ENCODE measurements at regions not wholly inside any gene's neighbourhood (a gene's known extent, or its start where the extent isn't known, plus 50 kb on each side); places are given as distances from the start of the nearest gene placed in this dataset.

DNA sequence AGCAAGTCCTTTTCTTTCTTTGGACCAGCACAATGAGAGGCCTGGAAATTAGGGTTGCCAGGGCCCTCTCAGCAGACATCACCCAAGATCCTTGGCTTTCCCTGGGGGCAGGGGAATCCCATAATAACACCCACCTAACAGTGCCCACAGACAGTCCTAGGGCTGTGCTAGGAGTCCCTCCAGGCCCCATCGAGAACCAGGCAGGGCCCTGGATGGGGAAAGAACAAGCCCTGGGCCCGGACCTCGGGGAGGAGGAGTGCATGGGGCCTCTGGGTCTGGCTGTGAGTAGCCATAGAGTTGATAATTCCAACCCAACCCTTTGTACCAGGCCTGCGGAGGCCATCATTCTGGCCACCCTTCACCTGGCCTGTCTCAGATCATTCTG, 201.2 kb upstream of the ZMIZ1 start:
- H3K4me3 ChIP-seq (ENCODE audit: low read depth, low read length) = no peak overlapping the region
- DNase-seq (ENCODE audit: low read depth) = no peak
- TF ChIP-seq, protein P1, sequence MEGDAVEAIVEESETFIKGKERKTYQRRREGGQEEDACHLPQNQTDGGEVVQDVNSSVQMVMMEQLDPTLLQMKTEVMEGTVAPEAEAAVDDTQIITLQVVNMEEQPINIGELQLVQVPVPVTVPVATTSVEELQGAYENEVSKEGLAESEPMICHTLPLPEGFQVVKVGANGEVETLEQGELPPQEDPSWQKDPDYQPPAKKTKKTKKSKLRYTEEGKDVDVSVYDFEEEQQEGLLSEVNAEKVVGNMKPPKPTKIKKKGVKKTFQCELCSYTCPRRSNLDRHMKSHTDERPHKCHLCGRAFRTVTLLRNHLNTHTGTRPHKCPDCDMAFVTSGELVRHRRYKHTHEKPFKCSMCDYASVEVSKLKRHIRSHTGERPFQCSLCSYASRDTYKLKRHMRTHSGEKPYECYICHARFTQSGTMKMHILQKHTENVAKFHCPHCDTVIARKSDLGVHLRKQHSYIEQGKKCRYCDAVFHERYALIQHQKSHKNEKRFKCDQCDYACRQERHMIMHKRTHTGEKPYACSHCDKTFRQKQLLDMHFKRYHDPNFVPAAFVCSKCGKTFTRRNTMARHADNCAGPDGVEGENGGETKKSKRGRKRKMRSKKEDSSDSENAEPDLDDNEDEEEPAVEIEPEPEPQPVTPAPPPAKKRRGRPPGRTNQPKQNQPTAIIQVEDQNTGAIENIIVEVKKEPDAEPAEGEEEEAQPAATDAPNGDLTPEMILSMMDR (conservative IDR thresholded peaks at IDR 0.05; ENCODE audit: low read depth, low read length) = no peak

DNA sequence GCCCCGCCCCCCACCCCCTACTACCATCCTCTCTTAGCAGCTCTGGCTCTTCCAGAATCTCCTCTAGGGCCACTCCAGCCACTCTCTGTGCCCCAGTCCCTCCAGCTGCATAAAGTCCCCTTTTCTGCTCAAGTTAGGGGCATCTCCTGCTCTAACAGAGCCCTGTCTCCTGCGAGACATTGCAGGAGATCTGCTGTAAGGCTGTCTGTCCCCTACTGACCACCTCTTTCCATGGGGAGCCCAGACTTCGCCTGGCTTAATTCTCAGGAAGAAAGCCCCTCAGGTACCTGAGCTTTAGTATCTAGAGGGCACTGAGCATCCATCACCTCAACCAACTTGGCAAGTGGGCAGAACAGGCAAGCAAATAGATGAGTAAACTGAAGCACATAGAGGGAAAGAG, 200.7 kb upstream of the ZMIZ1 start:
- no peak for DNase-seq (ENCODE audit: low read depth)
- H3K4me3 ChIP-seq (ENCODE audit: low read depth, low read length) = no peak overlapping the region
- TF ChIP-seq, protein P1 (conservative IDR thresholded peaks at IDR 0.05; ENCODE audit: low read depth, low read length) = no peak

DNA sequence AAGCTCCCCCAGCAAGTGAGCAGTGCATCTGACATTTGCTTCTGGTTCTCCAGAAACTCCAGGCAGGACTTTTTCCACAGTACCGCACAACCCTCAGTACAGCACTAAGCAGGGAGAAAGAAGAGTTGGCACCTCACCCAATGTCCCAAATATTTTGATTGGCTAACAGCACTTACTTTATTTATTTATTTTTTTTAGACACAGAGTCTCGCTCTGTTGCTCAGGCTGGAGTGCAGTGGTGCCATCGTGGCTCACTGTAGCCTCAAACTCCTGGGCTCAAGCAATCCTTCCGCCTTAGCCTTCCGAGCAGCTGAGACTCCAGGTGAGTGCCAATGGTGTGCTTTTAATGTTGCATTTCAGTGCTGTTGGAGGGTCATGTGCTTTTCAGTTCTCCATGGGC, 200.3 kb upstream of the ZMIZ1 start:
- TF ChIP-seq, protein P1 (conservative IDR thresholded peaks at IDR 0.05; ENCODE audit: low read depth, low read length) = no peak
- H3K4me3 ChIP-seq (ENCODE audit: low read depth, low read length) = no peak overlapping the region
- no peak for DNase-seq (ENCODE audit: low read depth)

GRCh38 chr10:78868861-78869260, 199.9 kb upstream of the ZMIZ1 start:
- TF ChIP-seq, protein P1 (conservative IDR thresholded peaks at IDR 0.05; ENCODE audit: low read depth, low read length) = no peak
- DNase-seq (ENCODE audit: low read depth) = no peak
- H3K4me3 ChIP-seq (ENCODE audit: low read depth, low read length) = no peak overlapping the region

DNA sequence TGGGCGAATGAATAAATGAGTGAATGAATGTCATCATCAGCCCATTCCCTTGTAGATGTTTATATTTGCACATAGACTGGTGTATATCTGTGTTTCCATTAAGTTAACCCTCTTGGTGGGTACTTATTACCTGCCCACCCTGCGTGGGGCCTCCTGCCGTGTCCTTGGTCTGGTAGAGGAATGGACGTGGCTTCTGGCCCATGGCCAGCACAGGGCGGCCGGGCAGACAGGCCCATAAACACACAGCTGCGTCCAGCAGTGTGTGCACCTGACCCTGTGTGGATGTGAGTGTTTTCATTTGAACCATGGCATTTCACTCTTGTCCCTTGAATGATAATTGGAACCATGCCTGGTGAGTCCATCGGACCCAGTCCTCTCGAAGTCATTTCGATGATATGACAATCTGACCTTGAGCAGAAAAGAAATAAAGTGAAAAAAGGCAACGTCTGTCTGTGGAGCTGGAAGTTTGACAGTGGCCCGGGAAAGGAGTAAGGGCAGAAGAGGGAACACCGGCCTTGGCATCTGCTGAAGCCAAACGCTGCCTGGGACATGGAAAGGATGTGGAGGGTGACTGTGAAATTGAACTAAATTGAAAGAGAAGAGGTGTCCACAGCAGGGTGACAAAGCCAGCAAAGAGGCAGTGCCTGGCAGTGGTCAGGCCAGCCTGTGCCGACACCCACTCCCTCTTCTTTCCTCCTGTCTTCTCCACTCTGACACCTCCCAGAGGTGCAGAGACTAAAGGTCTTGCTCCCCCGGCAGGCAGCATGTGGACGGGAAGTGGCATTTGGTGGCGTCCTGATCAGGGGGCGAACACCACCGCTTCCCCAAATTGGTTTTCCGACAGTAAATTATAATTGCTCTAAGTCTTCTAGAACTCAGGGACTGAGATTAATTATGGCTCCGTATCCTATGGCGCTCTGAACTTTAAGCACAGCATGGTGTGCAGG, 199.0 kb upstream of the ZMIZ1 start:
- H3K4me3 ChIP-seq (ENCODE audit: low read depth, low read length) = no peak overlapping the region
- TF ChIP-seq, protein P1 (conservative IDR thresholded peaks at IDR 0.05; ENCODE audit: low read depth, low read length) = no peak
- DNase-seq (ENCODE audit: low read depth) = no peak

GRCh38 chr10:78870458-78870857, 198.3 kb upstream of the ZMIZ1 start:
- no peak for DNase-seq (ENCODE audit: low read depth)
- no peak overlapping the region for H3K4me3 ChIP-seq (ENCODE audit: low read depth, low read length)
- TF ChIP-seq, protein P1 (conservative IDR thresholded peaks at IDR 0.05; ENCODE audit: low read depth, low read length) = no peak

- H3K4me3 ChIP-seq (ENCODE audit: low read depth, low read length) = no peak overlapping the region
- TF ChIP-seq, protein P1 (conservative IDR thresholded peaks at IDR 0.05; ENCODE audit: low read depth, low read length) = no peak
- DNase-seq (ENCODE audit: low read depth) = no peak
Measured at GRCh38 chr10:78871796-78872195, 197.0 kb upstream of the ZMIZ1 start.

Measured in epithelial cell of proximal tubule (primary cell).